GM23248 (cell line): ENCODE measurements at regions not wholly inside any gene's neighbourhood (a gene's known extent, or its start where the extent isn't known, plus 50 kb on each side); places are given as distances from the start of the nearest gene placed in this dataset.

Source experiments
- EZH2 ChIP-seq: fragments of 200-600 bp; sonication (generic); IDR thresholded peaks from 2 replicates; pipeline ENCODE4 v1.6.1; 2018; ENCODE audit warnings: antibody characterized with exemption, mild to moderate bottlenecking; ENCODE audit not compliant: insufficient read depth, poor library complexity, severe bottlenecking
- EZH2phosphoT487 ChIP-seq: fragments of 200-600 bp; sonication (generic); IDR thresholded peaks from 2 replicates; pipeline ENCODE4 v1.6.1; 2018; ENCODE audit warnings: antibody characterized with exemption, moderate library complexity, mild to moderate bottlenecking, low read depth; ENCODE audit not compliant: insufficient read depth

DNA sequence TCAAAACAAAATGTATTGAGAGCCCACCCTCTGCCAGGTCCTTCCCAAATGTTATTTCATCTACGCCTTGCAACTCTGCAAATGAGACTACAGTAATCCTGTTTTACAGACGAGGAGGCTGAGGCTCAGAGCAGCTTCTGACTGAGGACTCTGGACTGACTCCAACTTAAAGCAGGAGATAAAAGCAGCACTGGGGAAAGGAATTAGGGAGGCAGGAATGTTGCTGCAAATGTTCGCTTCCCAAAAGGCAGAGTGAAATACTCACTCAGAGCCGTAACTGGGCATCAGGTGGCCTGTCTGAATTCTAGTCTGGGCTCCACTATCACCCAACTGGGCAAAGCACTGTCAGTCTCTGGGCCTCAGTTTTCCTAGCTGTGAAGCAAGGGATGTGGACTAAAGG, 94.7 kb upstream of the SRD5A3 start:
- TF ChIP-seq EZH2 (no peak), EZH2phosphoT487 (no peak)
